Left colon (tissue), 2 donors: ENCODE measurements at regions not wholly inside any gene's neighbourhood (a gene's known extent, or its start where the extent isn't known, plus 50 kb on each side); places are given as distances from the start of the nearest gene placed in this dataset.

Experiments used
- ATAC-seq: fragments of 200-7000 bp; cut with Tn5 transposase; one replicate; pipeline ENCODE4 v1.9.1; 2020; ENCODE audit warnings: mild to moderate bottlenecking, moderate library complexity
- DNase-seq, 2 donors: peaks; one replicate each; pipeline ENCODE4 v3.0.0-alpha.2; 2020
- intact Hi-C, 2 donors: fragments of 100-400 bp; cut with DNase I in 1 of 2; cut with micrococcal nuclease in 1 of 2; formaldehyde crosslinking; loops; one replicate each; pipeline versions ENCODE4 v1.11.2 to v1.14.0; 2022; cut with DNase I, micrococcal nuclease
- donor health status: DM: no; HTN: no; CAD: no.
- donor health status: DM: yes; HTN: yes; CAD: no.

GRCh38 chr12:97164936-97165335, 257.9 kb downstream of the NEDD1 start:
- ATAC-seq (no peak), DNase-seq (no peak)
- intact Hi-C loops = no loop called here

DNA sequence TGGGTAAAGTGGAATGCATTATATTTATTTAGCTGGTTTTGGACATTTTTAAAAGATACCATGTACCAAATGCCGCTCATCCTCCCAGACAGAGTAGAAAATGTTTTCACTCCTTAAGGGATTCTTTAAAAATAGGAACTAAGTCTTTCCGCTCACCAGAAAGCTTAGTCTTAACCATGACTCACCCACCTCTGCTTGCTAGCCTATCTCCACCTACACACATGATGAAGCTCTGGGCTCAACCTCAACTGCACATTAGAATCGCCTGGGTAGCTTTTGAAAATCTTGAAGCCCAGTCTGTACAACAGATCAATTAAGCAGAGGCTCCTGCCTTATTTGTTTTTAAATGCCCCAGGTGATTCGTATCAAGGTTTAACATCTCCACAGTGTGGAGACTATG, 260.5 kb downstream of the NEDD1 start:
- DNase-seq (no peak), ATAC-seq (no peak)
- intact Hi-C loops = no loop called here

GRCh38 chr12:97168804-97169203, 261.7 kb downstream of the NEDD1 start:
- DNase-seq (no peak), ATAC-seq (no peak)
- intact Hi-C loops = no loop called here

DNA sequence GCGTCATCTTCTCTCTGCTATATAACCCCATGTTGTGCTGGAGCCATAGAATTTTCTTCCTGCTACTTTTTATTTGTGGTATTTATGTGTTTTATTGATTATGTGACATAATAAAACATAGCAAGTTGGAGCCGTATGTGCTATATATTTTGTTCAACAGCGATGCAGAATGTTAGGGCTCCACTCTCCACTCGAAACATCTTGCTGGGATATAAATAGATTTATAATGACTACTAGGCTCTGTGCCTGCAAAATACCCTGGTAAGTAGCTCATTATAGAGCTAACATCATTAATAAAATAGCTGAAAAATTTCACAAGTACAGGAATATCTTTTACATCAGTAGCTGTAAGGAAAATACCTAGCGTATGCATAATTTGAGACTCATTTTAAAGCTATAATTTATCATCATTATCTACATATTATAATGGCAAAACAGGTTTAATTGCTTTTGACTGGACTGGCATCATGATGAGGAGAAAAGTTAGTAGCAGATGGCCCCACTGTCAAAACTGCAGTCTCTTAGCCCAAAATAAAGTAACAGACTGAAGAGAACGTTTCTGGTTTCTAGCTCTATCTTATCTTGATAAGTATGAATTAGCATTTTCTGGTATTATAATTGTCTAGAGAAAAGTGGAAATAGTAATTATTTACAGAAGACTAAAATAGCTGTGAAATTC, 263.0 kb downstream of the NEDD1 start:
- intact Hi-C loops = no loop called here
- ATAC-seq (no peak), DNase-seq (no peak)

DNA sequence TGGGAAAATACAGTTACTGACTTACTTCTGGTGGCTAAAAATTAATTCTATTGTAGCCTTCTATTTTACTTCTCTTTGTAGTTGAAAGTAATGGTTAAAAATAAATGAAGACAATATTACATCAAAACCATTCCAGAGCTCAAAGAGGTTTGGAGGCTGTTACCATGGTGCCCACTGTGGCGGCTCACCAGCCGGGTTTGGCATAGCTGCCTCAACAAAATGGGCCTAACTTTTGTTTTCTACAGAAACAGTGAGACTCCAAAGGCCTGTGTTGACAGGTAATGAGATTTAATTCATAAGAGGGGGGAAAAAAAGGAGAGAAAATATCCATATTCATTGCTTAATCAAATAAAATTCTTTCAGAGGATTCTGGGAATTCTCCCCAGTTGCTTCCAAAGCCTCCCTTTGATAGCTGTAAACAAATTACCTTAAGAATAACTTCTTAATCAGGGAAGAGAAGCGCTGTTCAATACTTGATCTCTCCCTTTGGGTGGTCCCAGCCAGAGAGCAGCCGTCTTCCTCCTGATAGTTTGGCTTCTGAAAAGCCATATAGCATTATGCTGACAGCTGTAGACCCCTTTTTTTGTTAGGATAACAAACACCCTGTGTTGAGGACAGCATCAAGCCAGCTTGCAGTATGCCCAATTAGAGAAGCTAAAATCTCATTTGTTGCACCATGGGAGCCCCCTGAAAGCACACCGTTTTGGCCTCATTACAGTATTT, 266.8 kb downstream of the NEDD1 start:
- no peak for DNase-seq
- ATAC-seq = no peak
- intact Hi-C loops = no loop called here

DNA sequence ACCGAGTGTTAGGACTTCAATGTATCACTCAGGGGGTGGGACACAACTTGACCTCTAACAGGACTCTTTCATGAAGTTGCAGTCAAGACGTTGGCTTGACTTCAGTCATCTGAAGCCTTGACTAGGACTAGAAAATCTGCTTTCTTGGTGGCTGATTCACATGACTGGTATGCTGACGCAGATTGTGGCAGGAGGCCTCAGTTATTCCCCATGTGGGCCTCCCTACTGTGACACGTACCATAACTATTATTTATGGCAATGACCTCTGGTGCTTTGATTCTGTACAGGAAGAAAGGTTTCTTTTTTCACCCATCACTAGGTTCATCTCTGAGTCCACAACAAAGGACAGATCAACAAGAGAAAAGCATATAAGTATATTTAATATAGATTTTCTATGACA, 270.4 kb downstream of the NEDD1 start:
- no peak for DNase-seq
- intact Hi-C loops = no loop called here
- no peak for ATAC-seq

DNA sequence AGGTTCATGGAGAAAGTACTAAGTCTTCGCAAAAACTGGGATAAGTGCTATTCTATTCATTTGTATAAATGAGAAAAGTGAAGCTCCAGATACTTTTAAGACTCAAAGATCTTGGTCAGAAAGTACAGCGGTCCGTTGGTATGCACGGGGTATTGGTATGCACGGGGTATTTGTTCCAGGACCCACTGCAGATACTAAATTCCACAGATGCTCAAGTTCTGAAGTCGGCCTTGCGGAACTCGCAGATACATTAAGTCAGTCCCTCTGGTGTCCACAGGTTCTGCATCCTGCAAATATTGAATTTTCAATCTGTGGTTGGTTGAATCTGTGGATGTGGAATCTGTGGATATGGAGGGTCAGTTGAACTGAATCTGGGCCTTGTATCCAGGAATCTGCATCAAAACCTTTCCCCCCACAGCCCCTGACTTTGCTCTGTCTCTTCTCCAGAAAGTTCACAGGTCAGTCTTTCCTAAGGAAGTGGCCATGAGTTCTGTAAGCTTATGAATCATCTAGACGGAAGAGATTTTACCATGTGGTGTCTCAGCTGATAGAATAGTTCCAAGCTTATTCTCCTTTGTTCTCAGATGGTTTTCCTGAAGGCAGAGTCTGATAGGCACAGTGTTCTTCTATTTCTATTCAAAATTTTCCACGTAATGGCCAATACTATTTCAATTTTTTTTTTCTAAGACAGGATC, 274.7 kb downstream of the NEDD1 start:
- intact Hi-C loops = no loop called here
- no peak for ATAC-seq
- no peak for DNase-seq

DNA sequence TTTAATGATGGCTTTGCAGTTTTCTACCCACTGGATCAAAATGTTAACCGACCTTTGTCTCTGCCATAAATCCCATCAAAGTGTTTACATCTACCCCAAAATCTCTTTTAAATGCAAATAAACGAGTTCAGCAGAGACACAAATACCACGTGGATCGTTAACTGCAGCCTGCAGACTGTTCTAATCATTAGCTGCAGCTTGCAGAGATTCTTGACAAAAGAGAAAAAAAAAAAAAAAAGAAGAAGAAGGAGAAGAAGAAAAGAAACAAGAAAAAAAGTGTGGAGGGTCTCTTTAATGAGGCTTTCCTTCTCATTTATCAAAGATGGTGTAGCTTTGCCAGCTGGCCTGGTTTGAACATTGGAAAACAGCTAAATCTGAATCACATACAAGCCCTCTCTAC, 275.7 kb downstream of the NEDD1 start:
- intact Hi-C loops = no loop called here
- ATAC-seq (no peak), DNase-seq (no peak)

GRCh38 chr12:97184127-97184773, 277.2 kb downstream of the NEDD1 start:
- no peak for DNase-seq
- intact Hi-C loops = no loop called here
- ATAC-seq = no peak

- intact Hi-C loops = no loop called here
- no peak for ATAC-seq
- no peak for DNase-seq
Measured at GRCh38 chr12:97185567-97185966, 277.0 kb upstream of the RMST start.

DNA sequence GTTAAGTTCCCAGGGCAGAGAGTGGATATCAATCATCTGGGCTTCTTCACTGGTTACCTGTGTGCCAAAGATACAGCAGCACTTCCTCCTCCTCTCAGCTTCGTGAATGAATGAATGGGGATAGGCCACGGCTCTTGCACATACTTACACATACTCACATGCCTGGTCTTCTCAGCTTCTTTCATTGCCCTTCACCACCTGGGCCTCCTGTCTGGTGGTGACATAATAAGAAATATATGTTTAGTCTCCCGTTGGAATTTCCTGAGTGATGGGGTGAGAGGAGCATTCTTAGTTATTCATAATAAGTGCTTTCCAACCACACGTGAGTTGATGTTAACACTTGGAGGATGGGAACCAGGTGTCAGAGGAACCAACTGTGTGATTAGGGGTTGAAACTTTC, 268.1 kb upstream of the RMST start:
- ATAC-seq (no peak), DNase-seq (no peak)
- intact Hi-C loops = no loop called here

- intact Hi-C loops = no loop called here
- ATAC-seq (no peak), DNase-seq (no peak)
Measured at GRCh38 chr12:97200181-97200580, 262.4 kb upstream of the RMST start.

DNA sequence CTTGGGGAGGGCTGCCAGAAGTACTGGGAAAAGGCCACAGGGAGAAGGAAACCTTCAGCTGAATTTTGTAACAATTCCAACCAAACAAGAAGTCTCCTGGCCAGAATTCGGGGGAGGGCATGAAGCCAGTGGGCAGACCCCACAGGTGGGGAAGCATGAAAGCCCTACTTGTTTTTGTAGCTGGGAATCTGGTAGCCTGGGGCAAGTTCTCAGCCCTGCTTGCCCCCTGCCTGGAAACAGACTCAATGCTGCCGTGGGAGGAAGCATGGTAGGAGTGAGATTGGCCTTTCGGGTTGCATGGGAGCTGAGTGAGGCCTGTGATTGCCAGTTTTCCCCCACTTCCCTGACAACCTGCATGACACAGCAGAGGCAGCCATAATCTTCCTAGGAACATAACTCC, 259.2 kb upstream of the RMST start:
- ATAC-seq = no peak
- intact Hi-C loops = no loop called here
- no peak for DNase-seq

DNA sequence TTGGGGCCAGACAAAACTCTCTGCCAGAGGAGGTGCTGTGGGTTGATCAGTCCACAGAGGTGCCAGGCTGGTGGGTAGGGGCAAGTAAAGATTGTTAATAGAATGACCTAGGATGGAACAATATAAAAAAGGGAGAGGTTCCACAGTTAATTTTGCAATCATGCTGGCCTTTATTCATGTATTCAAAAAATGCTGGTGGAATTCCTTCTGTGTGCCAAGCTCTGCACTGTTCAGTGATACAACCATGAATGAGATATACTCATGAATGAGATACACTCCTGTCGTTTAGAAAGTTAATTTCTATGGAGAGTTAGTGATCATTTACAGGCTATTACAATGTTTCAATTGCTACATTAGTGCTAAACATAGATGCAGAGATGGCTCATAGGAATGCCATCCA, 252.6 kb upstream of the RMST start:
- DNase-seq = no peak
- intact Hi-C loops = no loop called here
- ATAC-seq = no peak

DNA sequence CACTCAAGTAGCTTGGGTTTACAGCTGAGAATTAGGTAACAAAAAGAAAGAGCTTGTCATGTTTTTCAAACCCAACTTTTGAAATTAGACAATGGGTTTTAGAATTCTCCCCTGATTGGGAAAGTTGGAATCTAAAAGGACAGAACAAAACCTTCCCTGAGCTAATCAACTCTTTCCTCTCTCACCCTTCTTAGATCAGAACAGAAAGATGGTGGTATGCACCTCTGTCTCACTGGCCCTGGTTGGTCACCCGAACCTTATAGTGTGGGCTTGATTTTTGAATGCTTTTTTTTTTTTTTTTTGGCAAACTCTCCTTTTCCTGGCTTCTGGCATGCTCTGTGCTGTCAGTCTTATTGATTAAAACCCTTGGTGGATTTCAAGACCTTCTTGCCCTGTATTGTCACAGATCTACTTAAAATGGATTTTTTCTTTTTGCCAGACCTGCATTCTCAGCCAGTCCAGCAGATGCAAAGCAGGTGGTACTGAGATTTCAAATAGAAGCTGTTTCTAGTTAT, 251.1 kb upstream of the RMST start:
- intact Hi-C loops = no loop called here
- no peak for DNase-seq
- no peak for ATAC-seq

DNA sequence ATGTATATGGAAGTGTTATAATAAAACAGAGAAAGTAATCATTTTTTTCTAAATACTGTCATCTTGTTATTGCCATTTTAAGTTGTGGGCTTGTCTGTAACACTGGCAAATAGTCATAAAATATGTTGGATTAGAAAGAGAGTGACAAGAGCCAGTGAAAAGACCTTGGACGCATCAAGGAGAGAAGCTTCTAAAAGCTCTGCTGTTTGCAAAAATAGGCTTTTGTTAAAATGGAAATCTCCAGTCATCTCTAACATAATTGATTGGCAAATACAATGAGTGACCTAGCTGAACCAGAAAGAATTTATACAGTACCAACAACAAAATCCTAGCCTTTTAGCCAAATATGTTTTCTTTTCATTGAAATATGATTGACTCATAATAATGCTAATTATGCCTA, 245.8 kb upstream of the RMST start:
- intact Hi-C loops = no loop called here
- ATAC-seq (no peak), DNase-seq (no peak)

- intact Hi-C loops = no loop called here
- no peak for DNase-seq
- no peak for ATAC-seq
Measured at GRCh38 chr12:97222391-97222790, 240.2 kb upstream of the RMST start.

DNA sequence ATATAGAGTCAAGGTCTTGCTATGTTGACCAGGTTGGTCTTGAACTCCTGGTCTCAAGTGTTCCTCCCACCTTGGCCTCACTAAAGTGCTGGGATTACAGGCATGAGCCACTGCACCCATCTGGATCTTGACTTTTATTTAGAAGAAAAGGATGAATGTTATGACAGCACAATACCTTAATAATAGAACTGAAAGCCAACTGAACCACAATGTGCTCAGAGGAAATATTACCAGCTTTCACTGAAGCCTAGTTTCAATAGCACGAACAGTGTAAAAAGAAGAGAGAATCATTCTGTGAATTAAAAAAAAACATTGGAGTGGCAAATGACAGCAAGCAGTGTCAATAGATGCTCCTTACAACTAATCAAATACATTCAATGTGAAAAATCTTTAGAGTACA, 239.2 kb upstream of the RMST start:
- ATAC-seq = no peak
- DNase-seq = no peak
- intact Hi-C loops = no loop called here

GRCh38 chr12:97229004-97229403, 233.6 kb upstream of the RMST start:
- DNase-seq = no peak
- intact Hi-C loops = no loop called here
- ATAC-seq = no peak

- intact Hi-C loops = no loop called here
- no peak for DNase-seq
- ATAC-seq = no peak
Measured at GRCh38 chr12:97235102-97235501, 227.5 kb upstream of the RMST start.
